Anterior cingulate cortex (tissue), 58 donors: ENCODE measurements at regions not wholly inside any gene's neighbourhood (a gene's known extent, or its start where the extent isn't known, plus 50 kb on each side); places are given as distances from the start of the nearest gene placed in this dataset.

Experiments used
- DNase-seq, 58 donors: peaks; one replicate each; lab custom pipeline; 2025; lab: John Stamatoyannopoulos, UW

GRCh38 chr12:114257687-114258086, 148.3 kb downstream of the TBX5 start:
- DNase-seq: no peak

- DNase-seq: no peak
Measured at GRCh38 chr12:114254998-114255397, 150.9 kb downstream of the TBX5 start.

DNA sequence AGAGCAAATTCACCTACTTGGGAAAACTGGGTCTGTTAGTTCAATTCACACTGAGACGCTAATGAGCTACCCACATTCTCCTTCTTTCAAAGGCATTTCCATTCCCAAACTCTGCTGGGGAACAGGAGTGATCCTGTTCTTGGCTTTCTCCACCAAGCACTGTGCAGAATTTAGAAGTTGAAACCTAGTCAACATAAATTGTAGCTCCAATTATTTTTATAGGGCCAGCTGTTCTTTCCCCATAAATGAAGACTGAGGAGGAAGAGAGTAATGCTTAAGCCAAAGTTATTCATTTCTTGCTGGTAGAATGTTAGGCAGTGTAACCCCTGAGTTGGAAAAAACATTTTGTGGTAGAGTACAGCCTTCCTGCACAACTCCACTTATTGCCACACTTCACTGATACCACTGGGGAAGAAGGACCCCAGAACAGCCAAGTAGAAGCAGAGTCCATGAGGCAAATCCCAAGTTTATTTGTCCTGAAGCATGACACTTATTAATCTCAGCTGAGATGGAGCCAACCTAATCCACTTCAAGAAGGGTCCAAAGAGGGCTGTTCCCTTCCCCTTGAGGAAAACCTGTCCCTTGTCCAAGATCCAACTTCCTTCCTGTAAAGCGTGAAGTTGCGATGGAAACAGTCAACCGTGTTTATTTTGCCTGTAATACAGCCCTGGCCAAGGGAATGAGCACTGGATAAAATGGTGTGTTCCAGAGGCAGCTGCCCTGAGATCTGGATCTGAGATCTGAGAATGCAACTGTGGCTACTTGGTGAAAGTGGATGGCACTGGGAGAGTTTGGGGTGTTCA, 151.8 kb downstream of the TBX5 start:
- DNase-seq: peak in 3 of 58 donors; percentile 0 to 30 (median 21)

DNA sequence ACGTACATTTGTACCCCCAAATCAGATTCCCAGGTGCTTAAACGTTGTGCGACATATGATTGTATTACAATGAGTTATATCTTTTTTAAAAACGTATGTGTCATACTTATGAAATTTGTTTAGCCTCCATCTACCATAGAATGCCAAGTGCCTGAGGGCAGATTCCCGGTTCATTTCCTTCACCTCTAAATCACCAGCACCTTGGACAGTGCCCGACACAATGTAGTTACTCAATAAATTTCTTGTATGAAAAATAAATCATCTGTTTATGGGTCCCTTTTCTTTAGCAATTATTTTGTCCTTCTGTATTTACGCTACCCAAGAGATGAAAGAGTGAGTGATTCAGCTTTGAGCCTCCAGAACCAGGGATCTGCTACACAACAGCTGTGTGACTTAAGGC, 157.4 kb downstream of the TBX5 start:
- DNase-seq: no peak

GRCh38 chr12:114245555-114245954, 160.4 kb downstream of the TBX5 start:
- no peak for DNase-seq

- peak in 1 of 58 donors; percentile 3 for DNase-seq
Measured at GRCh38 chr12:114241973-114242434, 163.9 kb downstream of the TBX5 start.

DNA sequence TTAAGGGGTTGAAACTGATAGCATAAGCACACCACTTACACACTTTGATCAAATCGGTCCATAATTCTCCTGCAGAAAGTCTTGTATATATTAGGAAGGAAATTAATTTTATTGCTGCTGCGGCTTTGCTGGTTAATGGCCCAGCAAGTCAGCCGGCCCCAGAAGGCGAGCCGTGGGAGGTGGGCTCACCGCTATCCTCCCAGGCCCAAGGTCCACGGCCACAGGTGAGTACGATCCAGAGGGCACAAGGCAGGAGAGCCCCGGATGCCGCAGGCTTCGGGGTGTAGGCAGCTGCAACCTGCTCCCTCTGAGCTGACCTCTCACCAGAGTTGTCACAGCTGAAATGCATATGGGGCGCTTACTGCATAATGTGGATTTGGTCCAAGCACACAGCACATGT, 165.7 kb downstream of the TBX5 start:
- DNase-seq: no peak

DNA sequence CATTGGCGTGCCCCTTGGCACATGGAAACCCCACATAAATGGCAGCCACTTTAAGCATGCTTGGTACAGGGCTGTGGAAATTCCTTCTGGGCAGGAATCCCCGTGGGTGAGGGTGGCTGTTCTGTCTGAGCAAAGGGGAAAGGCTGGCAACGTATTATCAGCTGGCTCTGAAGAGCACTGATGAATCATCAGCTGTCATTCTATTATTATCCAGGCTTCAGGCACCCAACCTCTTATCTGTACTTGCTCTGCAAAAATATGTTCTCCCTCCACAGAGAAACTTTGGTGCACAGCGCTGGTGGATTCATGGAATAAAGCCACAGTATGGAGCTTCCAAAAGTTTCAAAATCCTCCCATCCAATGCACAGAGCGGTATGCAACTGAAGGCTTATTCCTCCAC, 167.1 kb downstream of the TBX5 start:
- peak in 4 of 58 donors; percentile 0 to 11 (median 1) for DNase-seq

GRCh38 chr12:114237230-114237629, 168.7 kb downstream of the TBX5 start:
- DNase-seq: no peak

GRCh38 chr12:114232187-114232586, 173.8 kb downstream of the TBX5 start:
- no peak for DNase-seq

GRCh38 chr12:114229150-114229549, 176.8 kb downstream of the TBX5 start:
- no peak for DNase-seq

DNA sequence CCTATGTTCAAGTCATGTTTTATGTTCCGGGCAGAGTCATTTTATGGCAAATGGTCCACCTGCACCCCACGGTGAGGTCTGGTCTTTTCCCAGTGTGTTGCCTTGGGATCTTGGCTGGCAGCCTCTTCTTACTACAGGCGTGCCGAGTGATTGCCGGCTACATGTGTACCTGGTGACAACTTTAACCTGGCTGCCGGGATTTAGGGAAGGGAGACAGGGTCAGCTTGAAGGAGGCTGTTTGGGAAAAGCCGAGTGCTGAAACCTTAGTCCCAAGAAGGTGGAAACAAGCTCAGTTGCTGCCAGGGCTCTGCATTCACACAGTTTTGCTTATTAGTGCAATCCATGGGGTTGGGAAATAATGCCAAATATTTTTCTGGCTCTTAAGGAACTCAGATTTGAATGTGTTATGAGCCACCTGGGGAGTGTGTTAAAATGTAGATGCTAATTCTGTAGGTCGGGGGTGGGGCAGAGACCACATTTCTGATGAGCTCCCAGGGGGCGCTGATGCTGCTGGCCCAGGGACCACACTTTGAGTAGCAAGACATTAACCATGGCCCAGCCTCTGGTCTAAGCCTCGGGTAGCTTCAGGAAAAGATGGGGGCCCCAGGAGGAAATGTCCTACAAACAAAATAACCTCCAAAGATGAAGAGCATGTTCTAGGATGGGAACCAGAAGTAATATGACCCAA, 179.6 kb downstream of the TBX5 start:
- no peak for DNase-seq

GRCh38 chr12:114221957-114222630, 183.8 kb downstream of the TBX5 start:
- no peak for DNase-seq

DNA sequence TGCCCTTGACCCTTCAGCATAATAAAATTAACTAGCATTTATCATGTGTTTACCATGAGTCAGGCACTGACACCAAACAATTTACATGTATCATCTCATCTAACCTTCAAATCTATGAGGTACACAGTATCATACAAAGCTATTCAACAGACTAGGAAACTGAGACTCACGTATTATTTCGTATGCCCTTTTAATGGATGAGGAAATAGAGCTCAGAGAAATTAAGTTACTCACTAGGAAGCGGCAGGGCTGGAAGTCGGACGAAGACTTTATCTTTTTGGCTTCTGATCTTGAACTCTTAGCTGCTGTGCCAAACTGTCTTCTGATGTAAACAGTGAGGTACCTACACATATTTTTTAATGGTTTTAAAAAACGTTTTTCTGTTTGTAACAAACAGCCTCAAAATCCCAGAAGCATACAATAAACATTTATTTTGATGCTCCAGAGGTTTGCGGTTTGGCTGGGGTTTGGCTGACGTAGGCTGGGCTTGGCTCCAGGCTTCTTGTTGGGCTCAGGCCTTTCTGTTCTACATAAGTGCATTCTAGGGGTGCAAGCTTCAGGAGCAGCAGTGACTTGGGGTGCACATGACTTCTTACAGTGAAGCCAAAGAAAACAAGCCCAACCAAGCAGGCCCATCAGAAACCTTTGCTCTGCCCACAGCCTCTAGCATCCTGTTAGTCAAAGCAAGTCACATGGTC, 184.7 kb downstream of the TBX5 start:
- DNase-seq: no peak

- no peak for DNase-seq
Measured at GRCh38 chr12:114220311-114220710, 185.6 kb downstream of the TBX5 start.

DNA sequence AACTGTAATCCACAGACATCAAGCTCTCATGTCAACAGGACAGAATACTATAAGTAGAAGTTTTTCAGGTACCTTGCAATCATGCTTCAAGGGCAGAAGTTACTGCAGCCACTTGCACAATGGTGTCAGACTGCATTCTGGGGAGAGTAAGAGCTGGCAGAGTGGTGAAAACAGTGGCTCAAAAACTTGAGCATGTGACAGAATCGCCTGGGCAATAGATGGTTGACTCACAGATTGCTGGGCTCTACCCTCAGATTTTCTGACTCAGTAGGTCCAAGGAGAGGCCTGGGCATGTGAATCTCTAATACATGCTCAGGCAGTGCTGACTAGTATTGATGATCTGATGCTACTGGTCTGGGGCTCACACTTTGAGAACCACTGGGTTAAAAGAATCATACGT, 187.8 kb downstream of the TBX5 start:
- DNase-seq: no peak

DNA sequence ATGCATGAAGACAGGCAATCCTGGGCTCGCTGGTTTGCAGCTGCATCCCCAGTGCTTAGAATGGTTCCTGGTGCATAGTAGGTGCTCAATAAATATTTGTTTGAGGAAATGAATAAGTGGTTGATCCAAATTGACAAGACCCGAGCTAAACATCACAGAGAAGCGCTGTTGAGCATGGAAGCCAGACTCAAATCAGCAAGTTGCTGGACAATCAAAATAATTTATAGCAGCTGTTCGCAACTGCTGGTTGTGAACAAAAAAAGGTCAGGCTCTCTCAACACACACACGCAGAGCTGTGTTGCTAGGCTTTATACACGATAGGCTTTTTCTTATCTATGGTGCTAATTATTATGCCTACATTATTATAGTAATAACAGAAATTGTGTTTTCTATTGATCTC, 190.2 kb downstream of the TBX5 start:
- DNase-seq: no peak

- DNase-seq: peak in 26 of 58 donors; percentile 2 to 60 (median 8)
Measured at GRCh38 chr12:114213055-114213581, 192.8 kb downstream of the TBX5 start.

DNA sequence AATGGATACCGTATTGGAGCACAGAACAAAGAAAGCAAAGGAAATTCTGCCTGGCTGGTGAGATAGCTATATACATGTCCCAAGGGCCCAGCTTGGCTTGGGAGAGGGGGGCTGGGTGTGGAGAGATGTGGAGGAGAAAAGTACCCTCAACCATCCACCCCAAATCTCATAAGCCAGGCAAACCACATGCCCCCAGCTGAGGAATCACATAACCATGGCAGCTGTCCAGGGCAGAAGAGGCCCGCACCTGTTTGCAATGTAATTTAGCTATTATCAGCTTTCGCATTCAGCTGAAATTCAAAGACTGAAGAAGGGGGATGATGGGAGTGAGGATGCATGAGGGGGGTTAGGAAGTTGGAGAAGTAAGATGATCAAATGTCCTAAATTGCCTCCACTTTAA, 196.1 kb downstream of the TBX5 start:
- no peak for DNase-seq

DNA sequence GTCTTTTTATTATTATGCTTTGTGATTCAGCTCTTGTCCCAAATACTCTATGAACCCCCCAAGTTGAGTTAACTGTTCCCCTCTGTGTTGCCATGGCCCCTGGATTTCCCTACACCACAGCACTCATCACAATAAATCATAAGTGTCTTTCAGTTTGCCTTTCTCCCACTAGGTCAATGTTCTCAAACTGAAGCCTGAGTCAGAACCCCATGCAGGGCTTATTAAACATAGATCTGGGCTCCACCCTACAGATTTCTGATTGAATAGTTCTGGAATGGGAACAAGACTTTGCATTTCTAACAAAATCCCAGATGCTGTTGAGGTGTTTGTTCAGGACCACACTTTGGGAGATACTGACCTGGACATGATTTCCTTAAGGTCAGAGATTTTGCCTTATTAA, 199.4 kb downstream of the TBX5 start:
- no peak for DNase-seq
